ENCODE measurements at regions not wholly inside any gene's neighbourhood (a gene's known extent, or its start where the extent isn't known, plus 50 kb on each side); places are given as distances from the start of the nearest gene placed in this dataset.

DNA sequence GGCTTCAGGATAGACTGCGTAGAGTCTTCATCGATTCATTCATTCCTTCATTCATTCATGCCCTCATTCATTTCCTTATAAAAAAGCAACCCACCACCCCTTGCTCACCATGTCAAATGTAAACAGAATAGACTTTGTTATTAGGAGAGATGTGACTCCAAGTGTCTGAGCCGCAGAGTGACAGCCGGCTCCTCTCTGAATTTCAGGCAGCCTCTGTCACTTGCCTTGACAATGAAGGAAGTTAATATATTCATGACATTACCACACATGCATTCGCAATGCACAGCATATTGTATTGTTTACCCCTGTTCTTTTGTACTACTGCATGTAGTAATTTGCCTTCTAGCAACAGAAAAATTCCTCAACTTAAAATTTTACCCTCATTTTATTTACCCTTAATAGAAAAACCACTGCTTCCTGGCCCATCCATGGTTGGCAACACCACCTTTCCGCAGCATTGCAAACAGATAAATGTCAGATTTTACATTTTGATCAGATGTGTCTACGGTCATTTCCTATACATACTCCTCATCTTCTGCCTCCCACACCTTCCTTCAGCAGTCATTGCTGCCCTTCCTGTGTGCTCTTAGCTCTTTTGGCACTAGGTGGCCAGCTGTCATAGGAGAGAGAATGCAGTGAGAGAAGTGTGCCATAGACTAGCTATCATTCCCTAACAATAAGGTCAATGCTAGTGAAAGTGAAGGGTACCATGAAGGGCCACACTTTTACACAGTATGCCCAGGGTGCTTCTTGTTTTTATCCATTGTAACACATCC, 1090.8 kb downstream of the BCL11A start:
- no peak overlapping the region for H3K4me3 Mint-ChIP-seq
- H3K36me3 Mint-ChIP-seq (ENCODE audit: low read depth) = no peaks in the 10 kb centered on the region
- TF ChIP-seq, protein P1, sequence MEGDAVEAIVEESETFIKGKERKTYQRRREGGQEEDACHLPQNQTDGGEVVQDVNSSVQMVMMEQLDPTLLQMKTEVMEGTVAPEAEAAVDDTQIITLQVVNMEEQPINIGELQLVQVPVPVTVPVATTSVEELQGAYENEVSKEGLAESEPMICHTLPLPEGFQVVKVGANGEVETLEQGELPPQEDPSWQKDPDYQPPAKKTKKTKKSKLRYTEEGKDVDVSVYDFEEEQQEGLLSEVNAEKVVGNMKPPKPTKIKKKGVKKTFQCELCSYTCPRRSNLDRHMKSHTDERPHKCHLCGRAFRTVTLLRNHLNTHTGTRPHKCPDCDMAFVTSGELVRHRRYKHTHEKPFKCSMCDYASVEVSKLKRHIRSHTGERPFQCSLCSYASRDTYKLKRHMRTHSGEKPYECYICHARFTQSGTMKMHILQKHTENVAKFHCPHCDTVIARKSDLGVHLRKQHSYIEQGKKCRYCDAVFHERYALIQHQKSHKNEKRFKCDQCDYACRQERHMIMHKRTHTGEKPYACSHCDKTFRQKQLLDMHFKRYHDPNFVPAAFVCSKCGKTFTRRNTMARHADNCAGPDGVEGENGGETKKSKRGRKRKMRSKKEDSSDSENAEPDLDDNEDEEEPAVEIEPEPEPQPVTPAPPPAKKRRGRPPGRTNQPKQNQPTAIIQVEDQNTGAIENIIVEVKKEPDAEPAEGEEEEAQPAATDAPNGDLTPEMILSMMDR (IDR thresholded peaks at IDR 0.05) = no peak
- no peaks in the 10 kb centered on the region for H3K4me1 Mint-ChIP-seq (ENCODE audit: low read depth)
- no peak overlapping the region for H3K27ac Mint-ChIP-seq
- DNase-seq = no peak
- H3K9me3 Mint-ChIP-seq = peaks cover 30% of the 10 kb centered on the region
- no peaks in the 10 kb centered on the region for H3K27me3 Mint-ChIP-seq (ENCODE audit: insufficient read depth)

GRCh38 chr2:59461127-59461526, 1092.3 kb downstream of the BCL11A start:
- TF ChIP-seq, protein P1 (IDR thresholded peaks at IDR 0.05) = no peak
- H3K9me3 Mint-ChIP-seq = peaks cover 31% of the 10 kb centered on the region
- no peak overlapping the region for H3K4me3 Mint-ChIP-seq
- H3K36me3 Mint-ChIP-seq (ENCODE audit: low read depth) = no peaks in the 10 kb centered on the region
- no peaks in the 10 kb centered on the region for H3K4me1 Mint-ChIP-seq (ENCODE audit: low read depth)
- no peak for DNase-seq
- H3K27me3 Mint-ChIP-seq (ENCODE audit: insufficient read depth) = no peaks in the 10 kb centered on the region
- H3K27ac Mint-ChIP-seq = no peak overlapping the region

- H3K27ac Mint-ChIP-seq = no peak overlapping the region
- H3K4me3 Mint-ChIP-seq = no peak overlapping the region
- TF ChIP-seq, protein P1 (IDR thresholded peaks at IDR 0.05) = no peak
- no peaks in the 10 kb centered on the region for H3K27me3 Mint-ChIP-seq (ENCODE audit: insufficient read depth)
- H3K9me3 Mint-ChIP-seq = peaks cover 40% of the 10 kb centered on the region
- no peak for DNase-seq
- H3K4me1 Mint-ChIP-seq (ENCODE audit: low read depth) = no peaks in the 10 kb centered on the region
- no peaks in the 10 kb centered on the region for H3K36me3 Mint-ChIP-seq (ENCODE audit: low read depth)
Observed at GRCh38 chr2:59458800-59459199, 1094.7 kb downstream of the BCL11A start.

DNA sequence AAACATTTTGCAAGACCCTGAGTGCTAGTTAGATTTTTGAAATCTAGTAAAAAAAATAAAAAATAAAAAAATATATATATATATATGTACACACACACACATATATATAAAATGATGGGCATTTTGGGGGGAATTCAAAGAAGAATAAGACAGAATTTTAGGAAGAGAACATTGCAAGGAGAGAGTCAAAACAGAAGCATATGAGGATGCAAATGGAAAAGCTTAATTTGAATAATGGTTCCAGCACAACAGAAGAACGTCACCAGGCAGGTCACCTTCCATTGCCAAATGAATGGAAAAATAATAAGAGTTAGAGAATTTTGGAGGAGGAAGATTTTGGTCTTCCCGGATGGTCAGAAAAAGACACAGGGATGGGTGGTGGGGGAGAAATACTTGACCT, 1097.2 kb downstream of the BCL11A start:
- peaks cover 37% of the 10 kb centered on the region for H3K9me3 Mint-ChIP-seq
- TF ChIP-seq, protein P1 (IDR thresholded peaks at IDR 0.05) = no peak
- DNase-seq = no peak
- no peak overlapping the region for H3K27ac Mint-ChIP-seq
- no peaks in the 10 kb centered on the region for H3K36me3 Mint-ChIP-seq (ENCODE audit: low read depth)
- no peaks in the 10 kb centered on the region for H3K4me1 Mint-ChIP-seq (ENCODE audit: low read depth)
- no peaks in the 10 kb centered on the region for H3K27me3 Mint-ChIP-seq (ENCODE audit: insufficient read depth)
- H3K4me3 Mint-ChIP-seq = no peak overlapping the region

GRCh38 chr2:59449274-59449673, 1104.2 kb downstream of the BCL11A start:
- Mint-ChIP-seq H3K27me3 (ENCODE audit: insufficient read depth) (no peaks in the 10 kb centered on the region), H3K4me3 (no peak overlapping the region), H3K27ac (no peak overlapping the region), H3K9me3 (peaks cover 44% of the 10 kb centered on the region), H3K36me3 (ENCODE audit: low read depth) (peaks cover 4% of the 10 kb centered on the region; the same call in 1 of the 2 replicates), H3K4me1 (ENCODE audit: low read depth) (no peaks in the 10 kb centered on the region)
- TF ChIP-seq, protein P1 (IDR thresholded peaks at IDR 0.05) = no peak
- DNase-seq = no peak

Measured in HFFc6 (cell line).